ENCODE measurements at regions not wholly inside any gene's neighbourhood (a gene's known extent, or its start where the extent isn't known, plus 50 kb on each side); places are given as distances from the start of the nearest gene placed in this dataset.

- TF ChIP-seq ZNF462 (CRISPR knock-in tag; IDR thresholded peaks at IDR 0.05) (no peak), EZH2 (IDR thresholded peaks at IDR 0.05; ENCODE audit: low read depth, unreplicated experiment) (no peak), CREB1 (CRISPR knock-in tag; IDR thresholded peaks at IDR 0.05; ENCODE audit: low read depth) (no peak), EZH2phosphoT487 (IDR thresholded peaks at IDR 0.05; ENCODE audit: unreplicated experiment) (no peak), ETS1 (IDR thresholded peaks at IDR 0.05) (no peak), STAT1 (IDR thresholded peaks at IDR 0.05; ENCODE audit: unreplicated experiment) (no peak), ZNF331 (CRISPR knock-in tag; IDR thresholded peaks at IDR 0.05; ENCODE audit: low read depth) (no peak), NANOG (IDR thresholded peaks at IDR 0.05; ENCODE audit: borderline replicate concordance) (no peak), POLR2AphosphoS5 (IDR thresholded peaks at IDR 0.05; ENCODE audit: low read depth) (no peak)
These were observed 79.0 kb downstream of the ASCL4 start (continued) for GRCh38 chr12:107853479-107853878.

GRCh38 chr12:107855471-107855870 is 81.0 kb downstream of the ASCL4 start:
- H3K4me3 ChIP-seq, result no peak overlapping the region
- H3K4me1 ChIP-seq (ENCODE audit: insufficient read depth), result peaks cover 2% of the 10 kb centered on the region; the same call in 1 of the 2 replicates
- H3K36me3 ChIP-seq (ENCODE audit: insufficient read depth), result no peaks in the 10 kb centered on the region
- Mint-ChIP-seq H3K36me3 (ENCODE audit: low read depth) (no peaks in the 10 kb centered on the region), H3K27me3 (ENCODE audit: insufficient read depth, low read depth, poor library complexity) (no peaks in the 10 kb centered on the region), H3K4me3 (no peak overlapping the region), H3K4me1 (peaks cover under 1% of the 10 kb centered on the region; the same call in 2 of the 3 replicates), H3K27ac (no peak overlapping the region), H3K9me3 (no peaks in the 10 kb centered on the region; the same call in 2 of the 3 replicates)
- no peaks in the 10 kb centered on the region for H3F3A ChIP-seq (replicated peaks; ENCODE audit: low read depth)
- H4K20me1 ChIP-seq (replicated peaks; ENCODE audit: insufficient read depth), result no peaks in the 10 kb centered on the region
- no peak overlapping the region for H3K4me2 ChIP-seq
- no peak for ATAC-seq
- DNase-seq (ENCODE audit: low spot score), result no peak
- no peak overlapping the region for H3K27ac ChIP-seq (ENCODE audit: low read depth)
- H3K27me3 ChIP-seq (ENCODE audit: insufficient read depth), result no peaks in the 10 kb centered on the region; the same call in 1 of the 2 replicates
- H3K9me2 ChIP-seq (ENCODE audit: insufficient read depth), result no peaks in the 10 kb centered on the region
- H3K79me2 ChIP-seq (replicated peaks; ENCODE audit: insufficient read depth), result no peaks in the 10 kb centered on the region
- no peak overlapping the region for H2AFZ ChIP-seq
- no peak for TF ChIP-seq STAT1 (IDR thresholded peaks at IDR 0.05; ENCODE audit: unreplicated experiment)
- no peak for TF ChIP-seq ZNF331 (CRISPR knock-in tag; IDR thresholded peaks at IDR 0.05; ENCODE audit: low read depth)
- TF ChIP-seq ZNF114 (CRISPR knock-in tag; IDR thresholded peaks at IDR 0.05), result no peak
- no peak for TF ChIP-seq EZH2 (IDR thresholded peaks at IDR 0.05; ENCODE audit: low read depth, unreplicated experiment)
- no peak for TF ChIP-seq POLR2AphosphoS5 (IDR thresholded peaks at IDR 0.05; ENCODE audit: low read depth)
- no peak for TF ChIP-seq EZH2phosphoT487 (IDR thresholded peaks at IDR 0.05; ENCODE audit: unreplicated experiment)
- no peak for TF ChIP-seq REST (IDR thresholded peaks at IDR 0.05; ENCODE audit: unreplicated experiment)
- no peak for TF ChIP-seq CTCF (conservative IDR thresholded peaks at IDR 0.05; ENCODE audit: low read depth in 2 of 2)
- TF ChIP-seq CREB1 (CRISPR knock-in tag; IDR thresholded peaks at IDR 0.05; ENCODE audit: low read depth), result no peak
- no peak for TF ChIP-seq NANOG (IDR thresholded peaks at IDR 0.05; ENCODE audit: borderline replicate concordance)

All from GM23338 (cell line).